Mesendoderm (in vitro differentiated cells): ENCODE measurements at regions not wholly inside any gene's neighbourhood (a gene's known extent, or its start where the extent isn't known, plus 50 kb on each side); places are given as distances from the start of the nearest gene placed in this dataset. TPM values are rescaled to one million over a fixed set of nuclear protein-coding genes. Genes with fewer than 3 reads are reported as not detected.

ENCODE experiments used
- small RNA-seq: library from polyadenylated mRNA; stranded (forward); fragments of <200 nt; extraction: miRNeasy Mini kit (QIAGEN cat#:217004); gene quantifications from one replicate; pipeline ENCODE3, GENCODE V24; 2013; ENCODE audit not compliant: insufficient read depth

Small RNA genes in the stretch of these regions (small RNA-seq; reads per million reads assigned to genes)
- gene SNORA48B, result not detected
